H9 (cell line): ENCODE measurements at regions not wholly inside any gene's neighbourhood (a gene's known extent, or its start where the extent isn't known, plus 50 kb on each side); places are given as distances from the start of the nearest gene placed in this dataset.

Experiments
- DNase-seq: peaks from one replicate; pipeline ENCODE4 v3.0.0-alpha.2; 2017
- H2AFZ ChIP-seq: one replicate; pipeline ENCODE4 v1.6.1; 2013; ENCODE audit warnings: mild to moderate bottlenecking, low read length, control low read depth, moderate library complexity
- H2AK5ac ChIP-seq: 2 replicates; pipeline ENCODE4 v1.6.1; 2013; ENCODE audit warnings: low read length, control low read depth, mixed read lengths; ENCODE audit not compliant: insufficient read length
- H2BK120ac ChIP-seq: one replicate; pipeline ENCODE4 v1.6.1; 2013; ENCODE audit warnings: low read depth, mild to moderate bottlenecking, low read length, control low read depth, inconsistent platforms; ENCODE audit not compliant: poor library complexity, severe bottlenecking
- H2BK12ac ChIP-seq: 2 replicates; pipeline ENCODE4 v1.6.1; 2013; ENCODE audit warnings: low read length, control low read depth, mixed read lengths, low read depth; ENCODE audit not compliant: insufficient read length
- H2BK15ac ChIP-seq: 2 replicates; pipeline ENCODE4 v1.6.1; 2013; ENCODE audit warnings: low read depth, low read length, control low read depth
- H2BK20ac ChIP-seq: one replicate; pipeline ENCODE4 v1.6.1; 2013; ENCODE audit warnings: low read depth, mild to moderate bottlenecking, low read length, control low read depth, inconsistent platforms; ENCODE audit not compliant: poor library complexity, severe bottlenecking
- H2BK5ac ChIP-seq: 2 replicates; pipeline ENCODE4 v1.6.1; 2013; ENCODE audit warnings: low read length, control low read depth, mixed read lengths; ENCODE audit not compliant: insufficient read length
- H3K14ac ChIP-seq: 2 replicates; pipeline ENCODE4 v1.6.1; 2013; ENCODE audit warnings: low read length, control low read depth; ENCODE audit not compliant: insufficient read depth
- H3K18ac ChIP-seq: 2 replicates; pipeline ENCODE4 v1.6.1; 2013; ENCODE audit warnings: low read depth, mild to moderate bottlenecking, mixed read lengths, low read length, control low read depth; ENCODE audit not compliant: insufficient read length
- H3K23ac ChIP-seq: 2 replicates; pipeline ENCODE4 v1.6.1; 2013; ENCODE audit warnings: low read length, control low read depth, mixed read lengths, low read depth; ENCODE audit not compliant: insufficient read length
- H3K23me2 ChIP-seq: 2 replicates; pipeline ENCODE4 v1.6.1; 2013; ENCODE audit warnings: low read depth, mild to moderate bottlenecking, mixed read lengths, low read length, control low read depth; ENCODE audit not compliant: insufficient read length, poor library complexity, severe bottlenecking
- H3K27ac ChIP-seq: 2 replicates; pipeline ENCODE4 v1.5.1; 2013; ENCODE audit warnings: low read length, control low read depth, mixed read lengths, low read depth; ENCODE audit not compliant: insufficient read length
- H3K27me3 ChIP-seq: 2 replicates; pipeline ENCODE4 v1.6.1; 2013; ENCODE audit warnings: low read length, control low read depth, inconsistent platforms; ENCODE audit not compliant: insufficient read depth
- H3K4ac ChIP-seq: 2 replicates; pipeline ENCODE4 v1.6.1; 2013; ENCODE audit warnings: low read depth, mild to moderate bottlenecking, control low read depth, inconsistent platforms, low read length, moderate library complexity
- H3K4me1 ChIP-seq: 2 replicates; pipeline ENCODE4 v1.6.1; 2013; ENCODE audit warnings: low read length, control low read depth, inconsistent platforms; ENCODE audit not compliant: insufficient read depth
- H3K4me2 ChIP-seq: 2 replicates; pipeline ENCODE4 v1.6.1; 2013; ENCODE audit warnings: low read length, control low read depth, mixed read lengths; ENCODE audit not compliant: insufficient read length, insufficient read depth
- H3K56ac ChIP-seq: 2 replicates; pipeline ENCODE4 v1.6.1; 2013; ENCODE audit warnings: low read depth, mild to moderate bottlenecking, mixed read lengths, low read length, control low read depth; ENCODE audit not compliant: insufficient read length
- H3K79me1 ChIP-seq: 2 replicates; pipeline ENCODE4 v1.6.1; 2013; ENCODE audit warnings: low read depth, mild to moderate bottlenecking, moderate library complexity, low read length, control low read depth, inconsistent platforms; ENCODE audit not compliant: insufficient read depth, poor library complexity, severe bottlenecking
- H3K79me2 ChIP-seq: 2 replicates; pipeline ENCODE4 v1.6.1; 2013; ENCODE audit warnings: low read length, control low read depth, inconsistent platforms; ENCODE audit not compliant: insufficient read depth
- H3K9ac ChIP-seq: 2 replicates; pipeline ENCODE4 v1.6.1; 2013; ENCODE audit warnings: low read length, control low read depth, mixed read lengths; ENCODE audit not compliant: insufficient read length; ENCODE audit errors: extremely low read depth
- H3K9me3 ChIP-seq: one replicate; pipeline ENCODE4 v1.6.1; 2013; ENCODE audit warnings: low read depth, low read length, inconsistent platforms; ENCODE audit not compliant: control insufficient read depth
- H3T11ph ChIP-seq: one replicate; pipeline ENCODE4 v1.6.1; 2013; ENCODE audit warnings: mild to moderate bottlenecking, low read length, control low read depth, inconsistent platforms
- H4K20me1 ChIP-seq: one replicate; pipeline ENCODE4 v1.6.1; 2013; ENCODE audit not compliant: control insufficient read depth, insufficient read length, insufficient read depth
- H4K5ac ChIP-seq: 2 replicates; pipeline ENCODE4 v1.6.1; 2013; ENCODE audit warnings: low read depth, mild to moderate bottlenecking, mixed read lengths, low read length, control low read depth; ENCODE audit not compliant: insufficient read length
- H4K8ac ChIP-seq: replicated peaks from 2 replicates; pipeline ENCODE4 v1.6.1; 2013; ENCODE audit warnings: low read length, control low read depth, mixed read lengths, low read depth; ENCODE audit not compliant: insufficient read length
- H4K91ac ChIP-seq: 2 replicates; pipeline ENCODE4 v1.6.1; 2013; ENCODE audit warnings: low read depth, mild to moderate bottlenecking, moderate library complexity, mixed read lengths, low read length, control low read depth; ENCODE audit not compliant: insufficient read length
- H3K27ac Mint-ChIP-seq, 3 experiments: 2 replicates in 2 of 3; 3 replicates in 1 of 3; pipeline ENCODE4 v1.8.0; 2020 to 2021; ENCODE audit warnings: mixed read lengths in 3 of 3, mild to moderate bottlenecking in 1 of 3, moderate library complexity in 1 of 3
- H3K27me3 Mint-ChIP-seq: 2 replicates; pipeline ENCODE4 v1.8.0; 2021; ENCODE audit warnings: low read depth, mild to moderate bottlenecking, moderate library complexity, mixed read lengths
- H3K36me3 Mint-ChIP-seq, 3 experiments: 2 replicates in 2 of 3; 3 replicates in 1 of 3; pipeline ENCODE4 v1.8.0; 2020 to 2021; ENCODE audit warnings: low read depth in 3 of 3, mixed read lengths in 3 of 3; ENCODE audit not compliant: insufficient read depth in 1 of 3
- H3K4me1 Mint-ChIP-seq, 2 experiments: 2 replicates each; pipeline ENCODE4 v1.8.0; 2020; ENCODE audit warnings: mixed read lengths in 2 of 2
- H3K4me3 Mint-ChIP-seq, 2 experiments: 2 replicates in 1 of 2; 3 replicates in 1 of 2; pipeline ENCODE4 v1.8.0; 2020 to 2021; ENCODE audit warnings: mild to moderate bottlenecking in 2 of 2, mixed read lengths in 2 of 2, moderate library complexity in 1 of 2
- H3K9me3 Mint-ChIP-seq, 2 experiments: 2 replicates in 1 of 2; 3 replicates in 1 of 2; pipeline ENCODE4 v1.8.0; 2020; ENCODE audit warnings: mild to moderate bottlenecking in 2 of 2, mixed read lengths in 2 of 2, moderate library complexity in 1 of 2
- WGBS: extraction: QIAGEN DNeasy Blood & Tissue Kit; methylation state at CpG from one replicate; pipeline ENCODE4 v1.1.7; 2013; ENCODE audit warnings: missing lambda C conversion rate, low lambda C conversion rate, mixed read lengths; ENCODE audit not compliant: insufficient read length; ENCODE audit errors: extremely low coverage; 5-methylcytosine and 5-hydroxymethylcytosine counted together
- TF ChIP-seq, protein P1 (sequence below): fragments of 200-600 bp; sonication (generic); conservative IDR thresholded peaks from 3 replicates; pipeline ENCODE4 v1.8.0; 2021; ENCODE audit warnings: antibody characterized with exemption, mild to moderate bottlenecking

DNA sequence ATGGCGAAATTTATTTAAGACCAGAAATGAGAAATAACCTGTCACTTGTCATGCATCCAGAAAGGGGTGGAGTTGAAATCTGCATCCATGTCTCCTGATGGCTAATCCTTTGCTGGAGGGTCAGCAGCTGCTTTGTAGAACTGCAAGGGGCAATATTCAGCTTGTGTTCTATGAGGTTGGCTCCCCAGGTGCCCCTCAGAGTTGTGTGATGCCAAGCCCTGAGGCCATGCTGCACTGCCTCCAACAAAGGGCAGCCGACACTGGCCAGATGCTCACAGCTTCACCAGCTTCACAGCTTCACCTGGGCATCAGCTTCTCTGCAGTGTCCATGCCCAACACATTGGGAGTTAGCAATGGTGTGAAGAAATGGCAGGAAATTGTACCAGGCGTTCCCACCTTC, 64.0 kb upstream of the TMEM72 start:
- peaks cover 2 to 4% of the 10 kb centered on the region in 2 experiments; a peak in 3 of 4 replicates for H3K4me1 Mint-ChIP-seq
- Histone ChIP-seq H3K23me2 (no peaks in the 10 kb centered on the region), H3K79me2 (no peaks in the 10 kb centered on the region), H2AFZ (no peak overlapping the region), H2BK120ac (no peak overlapping the region), H4K91ac (no peak overlapping the region), H3K9me3 (no peaks in the 10 kb centered on the region), H4K20me1 (no peaks in the 10 kb centered on the region), H3K56ac (no peak overlapping the region), H3K9ac (no peak overlapping the region), H3K4me1 (no peaks in the 10 kb centered on the region), H2AK5ac (no peak overlapping the region), H3K14ac (no peak overlapping the region), H3K4ac (no peak overlapping the region), H3K27ac (no peak overlapping the region), H3K4me2 (no peak overlapping the region), H3K27me3 (no peaks in the 10 kb centered on the region; the same call in 1 of the 2 replicates), H2BK12ac (no peak overlapping the region), H2BK5ac (no peak overlapping the region), H4K8ac (no peak overlapping the region), H3T11ph (no peak overlapping the region), H4K5ac (no peak overlapping the region), H2BK20ac (no peak overlapping the region), H2BK15ac (no peak overlapping the region), H3K79me1 (no peaks in the 10 kb centered on the region), H3K23ac (no peak overlapping the region), H3K18ac (no peak overlapping the region)
- TF ChIP-seq, protein P1, sequence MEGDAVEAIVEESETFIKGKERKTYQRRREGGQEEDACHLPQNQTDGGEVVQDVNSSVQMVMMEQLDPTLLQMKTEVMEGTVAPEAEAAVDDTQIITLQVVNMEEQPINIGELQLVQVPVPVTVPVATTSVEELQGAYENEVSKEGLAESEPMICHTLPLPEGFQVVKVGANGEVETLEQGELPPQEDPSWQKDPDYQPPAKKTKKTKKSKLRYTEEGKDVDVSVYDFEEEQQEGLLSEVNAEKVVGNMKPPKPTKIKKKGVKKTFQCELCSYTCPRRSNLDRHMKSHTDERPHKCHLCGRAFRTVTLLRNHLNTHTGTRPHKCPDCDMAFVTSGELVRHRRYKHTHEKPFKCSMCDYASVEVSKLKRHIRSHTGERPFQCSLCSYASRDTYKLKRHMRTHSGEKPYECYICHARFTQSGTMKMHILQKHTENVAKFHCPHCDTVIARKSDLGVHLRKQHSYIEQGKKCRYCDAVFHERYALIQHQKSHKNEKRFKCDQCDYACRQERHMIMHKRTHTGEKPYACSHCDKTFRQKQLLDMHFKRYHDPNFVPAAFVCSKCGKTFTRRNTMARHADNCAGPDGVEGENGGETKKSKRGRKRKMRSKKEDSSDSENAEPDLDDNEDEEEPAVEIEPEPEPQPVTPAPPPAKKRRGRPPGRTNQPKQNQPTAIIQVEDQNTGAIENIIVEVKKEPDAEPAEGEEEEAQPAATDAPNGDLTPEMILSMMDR, result no peak
- peaks cover 3% of the 10 kb centered on the region for H3K27me3 Mint-ChIP-seq
- H3K27ac Mint-ChIP-seq, result no peak overlapping the region
- no CpG with 5 or more reads among the region's 3 CpGs for WGBS
- no peak overlapping the region for H3K4me3 Mint-ChIP-seq
- no peak for DNase-seq
- H3K36me3 Mint-ChIP-seq, result no peaks in the 10 kb centered on the region; a peak in 2 of 7 replicates
- peaks cover 0 to 3% of the 10 kb centered on the region in 2 experiments; a peak in 3 of 5 replicates for H3K9me3 Mint-ChIP-seq
